ENCODE measurements at regions not wholly inside any gene's neighbourhood (a gene's known extent, or its start where the extent isn't known, plus 50 kb on each side); places are given as distances from the start of the nearest gene placed in this dataset.

DNA sequence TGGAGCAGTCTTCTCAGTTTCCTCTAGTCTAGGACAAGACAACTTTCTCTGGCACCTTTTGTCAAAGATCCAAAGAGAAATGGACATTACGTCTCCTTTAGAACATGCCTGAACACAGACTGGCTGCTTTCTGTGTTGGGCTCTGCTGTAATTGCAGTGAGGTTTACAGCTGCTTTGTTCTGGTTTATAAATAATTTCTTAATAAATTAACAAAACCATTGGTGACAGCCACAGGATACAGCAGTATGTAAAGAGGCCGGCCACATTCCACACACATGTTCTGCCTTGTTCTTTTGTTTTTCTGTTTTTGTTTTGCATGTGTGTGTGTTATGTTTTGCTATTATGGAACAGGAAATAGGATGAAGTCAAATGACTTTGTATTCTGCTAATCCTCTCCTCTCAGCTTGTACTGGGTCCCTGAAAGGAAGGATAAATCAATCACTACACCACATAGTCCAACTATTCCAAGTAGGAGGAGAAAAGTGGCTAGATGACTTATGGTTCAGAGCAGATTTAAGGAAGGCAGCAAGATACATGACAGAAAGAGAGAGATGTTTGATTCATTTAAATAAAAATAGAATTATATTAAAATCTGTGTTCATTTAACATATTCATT is 161.5 kb upstream of the ESRRG start:
- TF ChIP-seq, protein P1, sequence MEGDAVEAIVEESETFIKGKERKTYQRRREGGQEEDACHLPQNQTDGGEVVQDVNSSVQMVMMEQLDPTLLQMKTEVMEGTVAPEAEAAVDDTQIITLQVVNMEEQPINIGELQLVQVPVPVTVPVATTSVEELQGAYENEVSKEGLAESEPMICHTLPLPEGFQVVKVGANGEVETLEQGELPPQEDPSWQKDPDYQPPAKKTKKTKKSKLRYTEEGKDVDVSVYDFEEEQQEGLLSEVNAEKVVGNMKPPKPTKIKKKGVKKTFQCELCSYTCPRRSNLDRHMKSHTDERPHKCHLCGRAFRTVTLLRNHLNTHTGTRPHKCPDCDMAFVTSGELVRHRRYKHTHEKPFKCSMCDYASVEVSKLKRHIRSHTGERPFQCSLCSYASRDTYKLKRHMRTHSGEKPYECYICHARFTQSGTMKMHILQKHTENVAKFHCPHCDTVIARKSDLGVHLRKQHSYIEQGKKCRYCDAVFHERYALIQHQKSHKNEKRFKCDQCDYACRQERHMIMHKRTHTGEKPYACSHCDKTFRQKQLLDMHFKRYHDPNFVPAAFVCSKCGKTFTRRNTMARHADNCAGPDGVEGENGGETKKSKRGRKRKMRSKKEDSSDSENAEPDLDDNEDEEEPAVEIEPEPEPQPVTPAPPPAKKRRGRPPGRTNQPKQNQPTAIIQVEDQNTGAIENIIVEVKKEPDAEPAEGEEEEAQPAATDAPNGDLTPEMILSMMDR (IDR thresholded peaks at IDR 0.05), result no peak
- TF ChIP-seq POLR2A (IDR thresholded peaks at IDR 0.05), result no peak

All from adrenal gland (tissue), 5 donors.